ENCODE measurements at regions not wholly inside any gene's neighbourhood (a gene's known extent, or its start where the extent isn't known, plus 50 kb on each side); places are given as distances from the start of the nearest gene placed in this dataset.

- TF ChIP-seq ZNF302 (tag by site-specific recombination; IDR thresholded peaks at IDR 0.05; ENCODE audit: low read depth) (peak; percentile 61; the same call in 1 of the 2 replicates), ZXDB (tag by site-specific recombination; IDR thresholded peaks at IDR 0.05) (peak; percentile 90), ZBTB20 (tag by site-specific recombination; IDR thresholded peaks at IDR 0.05) (peak; percentile 81)
Observed at GRCh38 chr6:134105940-134106339, 53.5 kb upstream of the SLC2A12 start (continued).

GRCh38 chr6:134103006-134103405 lies 50.6 kb upstream of the SLC2A12 start:
- Histone ChIP-seq H3K27ac (ENCODE audit: extremely low read depth, low read depth, low read length) (no peak overlapping the region), H3K9me3 (ENCODE audit: control insufficient read depth, insufficient read depth, low read depth, low read length) (no peaks in the 10 kb centered on the region), H3K36me3 (ENCODE audit: control insufficient read depth in 2 of 2, insufficient read depth in 1 of 2, low read length in 2 of 2) (no peaks in the 10 kb centered on the region), H3K4me3 (ENCODE audit: low read depth, low read length) (no peak overlapping the region), H3K4me1 (ENCODE audit: control insufficient read depth, insufficient read depth, low read length) (peaks cover 7% of the 10 kb centered on the region; the same call in 1 of the 2 replicates)
- ChIA-PET CTCF (interaction anchor here (0.6 to 14.2 kb wide), 12 partner anchors 9 to 1046 kb away, joined by 3 to 693 read pairs (median 6); partner anchors contain the start of gene TBPL1), POLR2A (no interaction called here)
- no peak for TF ChIP-seq HIC1 (tag by site-specific recombination; IDR thresholded peaks at IDR 0.05)
- TF ChIP-seq ZNF585B (tag by site-specific recombination; IDR thresholded peaks at IDR 0.05): no peak
- no peak for TF ChIP-seq ZSCAN30 (tag by site-specific recombination; IDR thresholded peaks at IDR 0.05)
- no peak for TF ChIP-seq ZNF600 (tag by site-specific recombination; IDR thresholded peaks at IDR 0.05)
- TF ChIP-seq ZNF292 (tag by site-specific recombination; IDR thresholded peaks at IDR 0.05; ENCODE audit: borderline replicate concordance, low read depth): no peak
- no peak for TF ChIP-seq ZNF558 (tag by site-specific recombination; IDR thresholded peaks at IDR 0.05)
- TF ChIP-seq KLF9 (tag by site-specific recombination; IDR thresholded peaks at IDR 0.05; ENCODE audit: low read depth): no peak
- no peak for TF ChIP-seq ZNF48 (tag by site-specific recombination; IDR thresholded peaks at IDR 0.05)
- TF ChIP-seq ZNF394 (tag by site-specific recombination; IDR thresholded peaks at IDR 0.05; ENCODE audit: borderline replicate concordance): no peak
- TF ChIP-seq ZNF311 (tag by site-specific recombination; IDR thresholded peaks at IDR 0.05; ENCODE audit: borderline replicate concordance): no peak
- TF ChIP-seq ZNF324 (tag by site-specific recombination; IDR thresholded peaks at IDR 0.05): no peak
- TF ChIP-seq ZNF792 (tag by site-specific recombination; IDR thresholded peaks at IDR 0.05): no peak
- TF ChIP-seq MZF1 (tag by site-specific recombination; IDR thresholded peaks at IDR 0.05; ENCODE audit: borderline replicate concordance): no peak
- TF ChIP-seq KLF1 (tag by site-specific recombination; IDR thresholded peaks at IDR 0.05): no peak
- TF ChIP-seq SCRT2 (tag by site-specific recombination; IDR thresholded peaks at IDR 0.05): no peak
- TF ChIP-seq ZNF560 (tag by site-specific recombination; IDR thresholded peaks at IDR 0.05; ENCODE audit: borderline replicate concordance): no peak
- no peak for TF ChIP-seq REPIN1 (tag by site-specific recombination; IDR thresholded peaks at IDR 0.05; ENCODE audit: low read depth)

All from HEK293 (cell line).